CD14-positive monocyte (primary cell): ENCODE measurements at regions not wholly inside any gene's neighbourhood (a gene's known extent, or its start where the extent isn't known, plus 50 kb on each side); places are given as distances from the start of the nearest gene placed in this dataset.

Source experiments
- DNase-seq, 3 donors: peaks; one replicate each; pipeline ENCODE4 v3.0.0-alpha.2; 2011 to 2022
- H2AFZ ChIP-seq: 2 replicates; pipeline ENCODE4 v1.6.0; 2012; ENCODE audit warnings: mild to moderate bottlenecking, low read depth, low read length, inconsistent platforms; ENCODE audit not compliant: insufficient read depth, poor library complexity, severe bottlenecking
- H3K27ac ChIP-seq, 2 donors: 1 replicate in 1 of 2; 2 replicates in 1 of 2; pipeline ENCODE4 v1.5.1; 2012 to 2013; ENCODE audit warnings: low read length in 2 of 2, control low read depth in 1 of 2, inconsistent platforms in 1 of 2, low read depth in 1 of 2, mild to moderate bottlenecking in 1 of 2
- H3K27me3 ChIP-seq, 2 donors: one replicate each; pipeline versions ENCODE4 v1.6.0 to v1.6.1; 2011 to 2013; ENCODE audit warnings: low read length in 2 of 2; ENCODE audit not compliant: control insufficient read depth in 2 of 2, insufficient read depth in 2 of 2
- H3K36me3 ChIP-seq, 2 donors: replicated peaks in 1 of 2; 1 replicate in 1 of 2; 2 replicates in 1 of 2; pipeline versions ENCODE4 v1.5.1 to v1.6.1; 2012 to 2013; ENCODE audit warnings: low read length in 2 of 2, control low read depth in 1 of 2, inconsistent platforms in 1 of 2, mild to moderate bottlenecking in 1 of 2; ENCODE audit not compliant: insufficient read depth in 2 of 2, control insufficient read depth in 1 of 2
- H3K4me1 ChIP-seq, 2 donors: 1 replicate in 1 of 2; 2 replicates in 1 of 2; pipeline versions ENCODE4 v1.5.1 to v1.6.1; 2012 to 2013; ENCODE audit warnings: low read length in 2 of 2, control low read depth in 1 of 2, inconsistent platforms in 1 of 2, mild to moderate bottlenecking in 1 of 2, moderate library complexity in 1 of 2; ENCODE audit not compliant: insufficient read depth in 2 of 2, control insufficient read depth in 1 of 2
- H3K4me2 ChIP-seq: replicated peaks from 2 replicates; pipeline ENCODE3; 2012; ENCODE audit warnings: low read length, moderate library complexity, mild to moderate bottlenecking; ENCODE audit not compliant: poor library complexity, severe bottlenecking; ENCODE audit errors: extremely low read depth
- H3K4me3 ChIP-seq, 3 experiments: fragments of 200-600 bp in 1 of 3; sonication (generic) in 1 of 3; replicated peaks in 1 of 3; 1 replicate in 2 of 3; 2 replicates in 1 of 3; pipeline ENCODE4 v1.5.1; 2011 to 2013; ENCODE audit warnings: low read length in 3 of 3, mild to moderate bottlenecking in 3 of 3, control low read depth in 2 of 3, low read depth in 2 of 3, inconsistent platforms in 1 of 3, moderate library complexity in 1 of 3
- H3K79me2 ChIP-seq: 2 replicates; pipeline ENCODE4 v1.6.0; 2012; ENCODE audit warnings: mild to moderate bottlenecking, control low read depth, inconsistent platforms, low read length, moderate library complexity; ENCODE audit not compliant: insufficient read depth
- H3K9ac ChIP-seq: 2 replicates; pipeline ENCODE4 v1.6.0; 2017; ENCODE audit warnings: low read length, mild to moderate bottlenecking; ENCODE audit not compliant: insufficient read depth, poor library complexity, severe bottlenecking
- H3K9me3 ChIP-seq, 2 donors: replicated peaks in 1 of 2; 1 replicate in 1 of 2; 2 replicates in 1 of 2; pipeline versions ENCODE4 v1.5.1 to v1.6.1; 2012 to 2013; ENCODE audit warnings: low read length in 2 of 2, control low read depth in 1 of 2; ENCODE audit not compliant: control insufficient read depth in 1 of 2, insufficient read depth in 1 of 2
- H4K20me1 ChIP-seq: 2 replicates; pipeline ENCODE4 v1.6.0; 2012; ENCODE audit warnings: mild to moderate bottlenecking, low read length, control low read depth, moderate library complexity; ENCODE audit not compliant: insufficient read depth
- H3K27ac Mint-ChIP-seq, 7 donors: one replicate each; pipeline ENCODE4 v1.8.0; 2020; ENCODE audit warnings: mild to moderate bottlenecking in 7 of 7, mixed read lengths in 7 of 7, moderate library complexity in 6 of 7, inconsistent platforms in 2 of 7
- H3K27me3 Mint-ChIP-seq, 3 donors: one replicate each; pipeline ENCODE4 v1.8.0; 2021 to 2022; ENCODE audit warnings: low read depth in 3 of 3, mild to moderate bottlenecking in 3 of 3, mixed read lengths in 3 of 3, moderate library complexity in 3 of 3, inconsistent platforms in 1 of 3
- H3K36me3 Mint-ChIP-seq, 2 donors: one replicate each; pipeline ENCODE4 v1.8.0; 2020; ENCODE audit warnings: mixed read lengths in 2 of 2, inconsistent platforms in 1 of 2, mild to moderate bottlenecking in 1 of 2
- H3K4me1 Mint-ChIP-seq: one replicate; pipeline ENCODE4 v1.8.0; 2020; ENCODE audit warnings: mild to moderate bottlenecking, mixed read lengths
- H3K4me3 Mint-ChIP-seq, 2 donors: one replicate each; pipeline ENCODE4 v1.8.0; 2020; ENCODE audit warnings: mild to moderate bottlenecking in 2 of 2, mixed read lengths in 2 of 2, moderate library complexity in 1 of 2
- H3K9me3 Mint-ChIP-seq, 7 donors: one replicate each; pipeline ENCODE4 v1.8.0; 2020 to 2022; ENCODE audit warnings: mixed read lengths in 7 of 7, mild to moderate bottlenecking in 6 of 7, moderate library complexity in 6 of 7, inconsistent platforms in 2 of 7
- CTCF ChIP-seq: fragments of 200-600 bp; IDR thresholded peaks from one replicate; pipeline ENCODE4 v1.8.0; 2022; ENCODE audit warnings: antibody characterized with exemption, mild to moderate bottlenecking
- WGBS: methylation state at CpG from one replicate; pipeline ENCODE4 v1.1.5; 2013; ENCODE audit warnings: missing lambda C conversion rate; ENCODE audit not compliant: insufficient coverage; 5-methylcytosine and 5-hydroxymethylcytosine counted together
- intact Hi-C, 2 donors: fragments of 100-400 bp; cut with micrococcal nuclease; formaldehyde crosslinking; loops; one replicate each; pipeline versions ENCODE4 v1.15.0 to v1.15.1; 2023

GRCh38 chr20:60516442-60516841 lies 558.2 kb downstream of the CDH26 start:
- Mint-ChIP-seq H3K4me3 (no peak overlapping the region), H3K27ac (no peak overlapping the region), H3K27me3 (peaks cover 0 to 4% (median 0%) of the 10 kb centered on the region in 3 donors), H3K4me1 (no peaks in the 10 kb centered on the region), H3K9me3 (peaks cover 0 to 5% (median 5%) of the 10 kb centered on the region in 7 donors), H3K36me3 (no peaks in the 10 kb centered on the region)
- Histone ChIP-seq H3K9me3 (no peaks in the 10 kb centered on the region), H3K4me3 (no peak overlapping the region), H4K20me1 (no peaks in the 10 kb centered on the region), H2AFZ (no peak overlapping the region), H3K79me2 (no peaks in the 10 kb centered on the region), H3K4me2 (no peak overlapping the region), H3K27ac (no peak overlapping the region), H3K27me3 (no peaks in the 10 kb centered on the region), H3K9ac (no peak overlapping the region), H3K4me1 (no peaks in the 10 kb centered on the region), H3K36me3 (no peaks in the 10 kb centered on the region)
- TF ChIP-seq CTCF = no peak
- intact Hi-C loops = no loop called here
- no peak for DNase-seq
- WGBS = no CpG with 5 or more reads among the region's 2 CpGs

GRCh38 chr20:60518022-60518421 lies 559.8 kb downstream of the CDH26 start:
- Histone ChIP-seq H3K4me3 (no peak overlapping the region), H2AFZ (no peak overlapping the region), H3K36me3 (no peaks in the 10 kb centered on the region), H3K27me3 (no peaks in the 10 kb centered on the region), H3K79me2 (no peaks in the 10 kb centered on the region), H4K20me1 (no peaks in the 10 kb centered on the region), H3K4me1 (no peaks in the 10 kb centered on the region), H3K9ac (no peak overlapping the region), H3K9me3 (no peaks in the 10 kb centered on the region), H3K4me2 (no peak overlapping the region), H3K27ac (no peak overlapping the region)
- H3K36me3 Mint-ChIP-seq = no peaks in the 10 kb centered on the region
- no peak overlapping the region for H3K4me3 Mint-ChIP-seq
- no peak overlapping the region for H3K27ac Mint-ChIP-seq
- H3K27me3 Mint-ChIP-seq = peaks cover 0 to 5% (median 0%) of the 10 kb centered on the region in 3 donors
- no CpG with 5 or more reads among the region's 1 CpG for WGBS
- no peak for TF ChIP-seq CTCF
- intact Hi-C loops = no loop called here
- peaks cover 0 to 5% (median 4%) of the 10 kb centered on the region in 7 donors for H3K9me3 Mint-ChIP-seq
- no peaks in the 10 kb centered on the region for H3K4me1 Mint-ChIP-seq
- DNase-seq = no peak
